OCI-LY7 (cell line): ENCODE measurements at regions not wholly inside any gene's neighbourhood (a gene's known extent, or its start where the extent isn't known, plus 50 kb on each side); places are given as distances from the start of the nearest gene placed in this dataset.

ENCODE experiments used
- CTCF ChIP-seq: fragments of 200-600 bp; sonication (generic); conservative IDR thresholded peaks from 2 replicates; pipeline ENCODE4 v1.5.1; 2014; ENCODE audit warnings: mild to moderate bottlenecking, antibody characterized with exemption, low read length, moderate library complexity, mixed read lengths
- EZH2phosphoT487 ChIP-seq: fragments of 200-600 bp; sonication (generic); IDR thresholded peaks from 2 replicates; pipeline ENCODE4 v1.6.1; 2018; ENCODE audit warnings: low read depth, borderline replicate concordance, mild to moderate bottlenecking, mixed run types, antibody characterized with exemption, low read length, moderate library complexity, mixed read lengths

GRCh38 chr4:45550766-45551366 lies 573.0 kb downstream of the GABRG1 start:
- TF ChIP-seq CTCF (no peak), EZH2phosphoT487 (no peak)
